ENCODE measurements at regions not wholly inside any gene's neighbourhood (a gene's known extent, or its start where the extent isn't known, plus 50 kb on each side); places are given as distances from the start of the nearest gene placed in this dataset.

DNA sequence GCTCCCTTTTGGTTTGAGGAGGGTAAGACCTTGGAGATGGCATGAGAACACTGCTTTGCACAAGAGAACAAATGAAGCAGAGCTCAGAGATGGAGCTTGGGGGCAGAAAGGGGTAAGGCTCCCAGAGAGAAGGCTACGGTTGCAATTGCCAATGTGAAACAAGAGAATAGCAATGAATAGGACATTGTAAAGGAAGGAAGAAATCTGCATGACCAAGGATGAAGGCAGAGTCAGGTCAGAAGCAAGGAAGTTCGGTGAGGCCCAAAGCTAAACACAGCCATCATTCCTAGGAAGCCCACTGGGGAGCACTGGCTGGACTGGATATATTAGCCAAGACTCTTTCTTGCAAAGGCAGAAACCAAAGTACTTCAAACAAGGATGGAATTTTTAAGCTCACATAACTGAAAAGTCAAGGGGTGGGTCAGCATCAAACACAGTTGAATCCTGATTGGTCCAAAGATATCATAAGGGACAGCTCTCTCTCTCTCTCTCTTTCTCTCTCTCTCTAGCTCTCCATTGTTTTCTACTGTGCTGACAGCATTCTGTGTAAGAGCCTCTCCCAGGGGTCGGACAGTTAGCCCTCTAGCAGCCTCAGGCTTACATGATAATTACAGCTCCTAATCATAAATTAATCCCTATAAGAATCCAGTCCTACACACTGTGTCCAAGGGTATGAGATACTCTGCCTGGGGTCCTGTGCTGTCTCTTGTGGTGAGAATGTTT is 484.3 kb downstream of the SOX6 start:
- H2AFZ ChIP-seq (ENCODE audit: low read depth, low read length, poor library complexity, severe bottlenecking), result no peak overlapping the region
- H3K4me2 ChIP-seq (ENCODE audit: low read length), result no peak overlapping the region
- no peak for DNase-seq (ENCODE audit: low read depth, low spot score)
- ChIA-PET CTCF (no interaction called here), POLR2A (no interaction called here), RAD21 (ENCODE audit: low non-redundant PET in 1 of 2, low total read pairs in 2 of 2, uncharacterized antibody in 2 of 2, unreplicated experiment in 2 of 2) (no interaction called here)
- no peak for ATAC-seq
- no peaks in the 10 kb centered on the region for H4K20me1 ChIP-seq (ENCODE audit: insufficient read depth)
- no TSS peak for BruUV-seq (replicated peaks)
- H3K4me3 ChIP-seq (replicated peaks in 1 of 2; ENCODE audit: low read depth in 1 of 2, low read length in 2 of 2), result no peak overlapping the region
- H3K36me3 ChIP-seq (ENCODE audit: control insufficient read depth in 1 of 2, insufficient read depth in 2 of 2, low read length in 2 of 2), result no peaks in the 10 kb centered on the region
- no peaks in the 10 kb centered on the region for H3K79me2 ChIP-seq (ENCODE audit: insufficient read depth, low read length)
- no peaks in the 10 kb centered on the region for H3K4me1 ChIP-seq (ENCODE audit: control insufficient read depth in 1 of 2, insufficient read depth in 2 of 2, low read length in 2 of 2)
- no peaks in the 10 kb centered on the region for H3K9me2 ChIP-seq (ENCODE audit: insufficient read depth)
- peaks cover 19% of the 10 kb centered on the region; the same call in 1 of the 2 replicates for H3K27me3 ChIP-seq (ENCODE audit: insufficient read depth, low read length)
- no peak overlapping the region for H3K9ac ChIP-seq (ENCODE audit: low read length)
- no peak overlapping the region for H3K27ac ChIP-seq (ENCODE audit: low read depth, low read length)
- TF ChIP-seq EZH2phosphoT487 (IDR thresholded peaks at IDR 0.05; ENCODE audit: borderline replicate concordance) (no peak), SP1 (IDR thresholded peaks at IDR 0.05; ENCODE audit: low read depth) (no peak), ZNF274 (IDR thresholded peaks at IDR 0.05; ENCODE audit: low read depth, low read length) (no peak), EGR1 (IDR thresholded peaks at IDR 0.05; ENCODE audit: low read depth) (no peak), JUND (IDR thresholded peaks at IDR 0.05) (no peak), RAD21 (IDR thresholded peaks at IDR 0.05; ENCODE audit: low read depth) (no peak), SRF (IDR thresholded peaks at IDR 0.05; ENCODE audit: low read depth) (no peak), POLR2AphosphoS5 (IDR thresholded peaks at IDR 0.05; ENCODE audit: low read depth, low read length) (no peak)
- TF ChIP-seq, protein P1, sequence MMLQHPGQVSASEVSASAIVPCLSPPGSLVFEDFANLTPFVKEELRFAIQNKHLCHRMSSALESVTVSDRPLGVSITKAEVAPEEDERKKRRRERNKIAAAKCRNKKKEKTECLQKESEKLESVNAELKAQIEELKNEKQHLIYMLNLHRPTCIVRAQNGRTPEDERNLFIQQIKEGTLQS (IDR thresholded peaks at IDR 0.05), result no peak
- TF ChIP-seq, protein P2, sequence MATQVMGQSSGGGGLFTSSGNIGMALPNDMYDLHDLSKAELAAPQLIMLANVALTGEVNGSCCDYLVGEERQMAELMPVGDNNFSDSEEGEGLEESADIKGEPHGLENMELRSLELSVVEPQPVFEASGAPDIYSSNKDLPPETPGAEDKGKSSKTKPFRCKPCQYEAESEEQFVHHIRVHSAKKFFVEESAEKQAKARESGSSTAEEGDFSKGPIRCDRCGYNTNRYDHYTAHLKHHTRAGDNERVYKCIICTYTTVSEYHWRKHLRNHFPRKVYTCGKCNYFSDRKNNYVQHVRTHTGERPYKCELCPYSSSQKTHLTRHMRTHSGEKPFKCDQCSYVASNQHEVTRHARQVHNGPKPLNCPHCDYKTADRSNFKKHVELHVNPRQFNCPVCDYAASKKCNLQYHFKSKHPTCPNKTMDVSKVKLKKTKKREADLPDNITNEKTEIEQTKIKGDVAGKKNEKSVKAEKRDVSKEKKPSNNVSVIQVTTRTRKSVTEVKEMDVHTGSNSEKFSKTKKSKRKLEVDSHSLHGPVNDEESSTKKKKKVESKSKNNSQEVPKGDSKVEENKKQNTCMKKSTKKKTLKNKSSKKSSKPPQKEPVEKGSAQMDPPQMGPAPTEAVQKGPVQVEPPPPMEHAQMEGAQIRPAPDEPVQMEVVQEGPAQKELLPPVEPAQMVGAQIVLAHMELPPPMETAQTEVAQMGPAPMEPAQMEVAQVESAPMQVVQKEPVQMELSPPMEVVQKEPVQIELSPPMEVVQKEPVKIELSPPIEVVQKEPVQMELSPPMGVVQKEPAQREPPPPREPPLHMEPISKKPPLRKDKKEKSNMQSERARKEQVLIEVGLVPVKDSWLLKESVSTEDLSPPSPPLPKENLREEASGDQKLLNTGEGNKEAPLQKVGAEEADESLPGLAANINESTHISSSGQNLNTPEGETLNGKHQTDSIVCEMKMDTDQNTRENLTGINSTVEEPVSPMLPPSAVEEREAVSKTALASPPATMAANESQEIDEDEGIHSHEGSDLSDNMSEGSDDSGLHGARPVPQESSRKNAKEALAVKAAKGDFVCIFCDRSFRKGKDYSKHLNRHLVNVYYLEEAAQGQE (IDR thresholded peaks at IDR 0.05; ENCODE audit: low read depth), result no peak
- intact Hi-C loops (cut with micrococcal nuclease), result no loop called here
- no peaks in the 10 kb centered on the region for H3K9me3 ChIP-seq (ENCODE audit: control insufficient read depth in 1 of 2, insufficient read depth in 1 of 2, low read depth in 1 of 2, low read length in 2 of 2)

Measured in HCT116 (cell line).